ENCODE measurements at regions not wholly inside any gene's neighbourhood (a gene's known extent, or its start where the extent isn't known, plus 50 kb on each side); places are given as distances from the start of the nearest gene placed in this dataset.
"Not testable (repeated sequence)": the region's sequence is repeated elsewhere in the genome, so short reads cannot be mapped to it uniquely, and the experiment has no call there.

DNA sequence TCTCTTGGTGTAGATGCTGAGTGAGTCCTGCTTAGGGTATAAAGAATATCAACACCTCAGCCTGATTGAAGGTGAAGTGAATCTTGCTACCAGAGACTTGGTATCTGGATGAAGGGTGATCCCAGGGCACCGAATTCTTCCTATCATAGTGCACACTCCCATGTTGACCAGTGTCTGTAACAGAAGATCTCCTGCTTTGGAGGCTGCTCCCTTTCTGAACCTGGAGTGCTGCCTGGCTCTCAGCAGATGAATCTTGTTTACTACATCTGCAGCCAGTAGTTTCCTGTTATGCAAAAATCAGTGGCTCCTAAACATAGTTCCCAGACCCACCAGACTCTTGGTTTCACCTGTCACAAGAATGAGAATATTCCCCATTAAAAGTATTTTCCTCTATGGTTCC is 191.7 kb upstream of the GK2 start:
- Histone ChIP-seq H3K4me1 (no peaks in the 10 kb centered on the region), H3K4me3 (no peak overlapping the region), H3K36me3 (no peaks in the 10 kb centered on the region), H3K9me3 (no peaks in the 10 kb centered on the region), H3K27ac (no peak overlapping the region), H3K27me3 (no peaks in the 10 kb centered on the region)
- TF ChIP-seq POLR2A (IDR thresholded peaks at IDR 0.05) (no peak), EP300 (IDR thresholded peaks at IDR 0.05) (no peak), POLR2AphosphoS5 (IDR thresholded peaks at IDR 0.05) (no peak)
- TF ChIP-seq, protein P1, sequence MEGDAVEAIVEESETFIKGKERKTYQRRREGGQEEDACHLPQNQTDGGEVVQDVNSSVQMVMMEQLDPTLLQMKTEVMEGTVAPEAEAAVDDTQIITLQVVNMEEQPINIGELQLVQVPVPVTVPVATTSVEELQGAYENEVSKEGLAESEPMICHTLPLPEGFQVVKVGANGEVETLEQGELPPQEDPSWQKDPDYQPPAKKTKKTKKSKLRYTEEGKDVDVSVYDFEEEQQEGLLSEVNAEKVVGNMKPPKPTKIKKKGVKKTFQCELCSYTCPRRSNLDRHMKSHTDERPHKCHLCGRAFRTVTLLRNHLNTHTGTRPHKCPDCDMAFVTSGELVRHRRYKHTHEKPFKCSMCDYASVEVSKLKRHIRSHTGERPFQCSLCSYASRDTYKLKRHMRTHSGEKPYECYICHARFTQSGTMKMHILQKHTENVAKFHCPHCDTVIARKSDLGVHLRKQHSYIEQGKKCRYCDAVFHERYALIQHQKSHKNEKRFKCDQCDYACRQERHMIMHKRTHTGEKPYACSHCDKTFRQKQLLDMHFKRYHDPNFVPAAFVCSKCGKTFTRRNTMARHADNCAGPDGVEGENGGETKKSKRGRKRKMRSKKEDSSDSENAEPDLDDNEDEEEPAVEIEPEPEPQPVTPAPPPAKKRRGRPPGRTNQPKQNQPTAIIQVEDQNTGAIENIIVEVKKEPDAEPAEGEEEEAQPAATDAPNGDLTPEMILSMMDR (IDR thresholded peaks at IDR 0.05) = no peak
- whole genome bisulfite sequencing, 2 donors = 86 to 100% methylated on average over 1 of the region's 1 CpG
- DNase-seq (no peak), ATAC-seq (ENCODE audit: low FRiP score in 2 of 2) (no peak)

DNA sequence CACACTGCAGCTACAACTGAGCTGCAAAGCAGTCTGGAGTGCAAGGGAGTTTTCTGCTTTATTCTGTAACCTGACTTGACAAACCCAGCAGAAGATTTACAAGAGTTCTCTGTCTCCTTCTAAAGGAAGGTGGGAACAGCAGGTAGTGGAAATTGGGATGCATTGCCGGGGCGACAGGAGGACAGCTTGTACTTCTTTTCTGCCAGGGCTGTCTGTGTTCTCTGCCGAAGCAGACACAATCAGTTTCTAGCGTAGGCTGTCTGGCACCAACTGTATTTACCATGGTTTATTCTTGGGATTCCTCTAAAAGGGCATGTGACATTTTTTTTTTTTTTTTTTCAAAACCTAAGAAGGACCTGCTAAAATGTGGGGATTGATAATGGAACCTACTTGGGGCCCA is 190.8 kb upstream of the GK2 start:
- no peak for DNase-seq
- 73 to 75% methylated on average over 4 of the region's 4 CpGs for WGBS, 2 donors
- no peak for ATAC-seq (ENCODE audit: low FRiP score in 2 of 2)

DNA sequence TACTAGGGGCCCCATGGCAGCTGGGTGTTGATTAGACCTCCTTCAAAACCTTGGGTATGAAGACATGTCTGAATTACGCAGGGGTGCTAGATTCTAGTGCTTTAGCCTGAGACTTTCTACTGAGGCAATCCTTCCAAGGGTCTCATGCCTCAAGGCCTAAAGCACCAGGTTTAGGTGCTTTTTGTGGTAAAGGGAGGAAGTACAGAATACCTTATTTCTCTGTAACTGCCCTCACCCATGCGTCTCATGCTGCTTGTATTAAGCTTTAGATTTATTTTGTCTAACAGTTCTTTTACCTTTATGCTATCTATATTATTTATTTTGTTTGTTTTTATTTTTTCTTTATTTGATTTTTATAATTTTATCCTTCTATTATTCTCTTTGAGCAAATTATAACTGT is 190.2 kb upstream of the GK2 start:
- no peak overlapping the region for H3K27ac ChIP-seq
- H3K9me3 ChIP-seq = no peaks in the 10 kb centered on the region
- ATAC-seq (ENCODE audit: low FRiP score in 2 of 2) (no peak), DNase-seq (no peak)
- H3K27me3 ChIP-seq = no peaks in the 10 kb centered on the region
- H3K4me3 ChIP-seq = no peak overlapping the region
- 90 to 93% methylated on average over 2 of the region's 2 CpGs for WGBS, 2 donors
- no peaks in the 10 kb centered on the region for H3K36me3 ChIP-seq
- H3K4me1 ChIP-seq = no peaks in the 10 kb centered on the region
- TF ChIP-seq EP300 (IDR thresholded peaks at IDR 0.05) (no peak), POLR2A (IDR thresholded peaks at IDR 0.05) (no peak), POLR2AphosphoS5 (IDR thresholded peaks at IDR 0.05) (no peak)
- TF ChIP-seq, protein P1 (IDR thresholded peaks at IDR 0.05) = no peak

More for the DNA sequence above, 190.8 kb upstream of the GK2 start:
- Histone ChIP-seq H3K27ac (no peak overlapping the region), H3K4me3 (no peak overlapping the region), H3K4me1 (no peaks in the 10 kb centered on the region), H3K27me3 (no peaks in the 10 kb centered on the region), H3K36me3 (no peaks in the 10 kb centered on the region), H3K9me3 (no peaks in the 10 kb centered on the region)
- TF ChIP-seq, protein P1 (IDR thresholded peaks at IDR 0.05) = no peak
- no peak for TF ChIP-seq POLR2A (IDR thresholded peaks at IDR 0.05)
- no peak for TF ChIP-seq POLR2AphosphoS5 (IDR thresholded peaks at IDR 0.05)
- TF ChIP-seq EP300 (IDR thresholded peaks at IDR 0.05) = no peak

DNA sequence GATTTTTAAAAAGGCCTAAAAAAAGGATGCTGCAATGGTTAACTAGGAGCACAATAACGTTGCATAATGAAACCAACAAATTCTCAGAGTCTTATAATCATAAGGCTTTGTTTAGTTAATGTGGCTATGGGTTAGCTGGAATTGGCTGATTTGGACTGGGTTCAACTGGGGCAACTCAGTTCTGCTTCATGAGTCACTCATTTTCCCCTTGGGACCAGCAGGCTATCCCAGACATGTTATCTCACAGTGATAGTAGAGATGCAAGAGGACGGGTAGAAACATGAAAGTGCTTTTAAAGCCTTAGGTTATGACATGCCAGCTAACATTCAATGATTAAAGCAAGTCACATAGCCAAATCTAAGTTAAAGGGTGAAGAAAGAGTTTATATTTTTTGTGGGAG is 189.2 kb upstream of the GK2 start:
- ATAC-seq (ENCODE audit: low FRiP score in 2 of 2) = no peak
- H3K27me3 ChIP-seq = no peaks in the 10 kb centered on the region
- no peaks in the 10 kb centered on the region for H3K9me3 ChIP-seq
- no peak overlapping the region for H3K4me3 ChIP-seq
- no peak for TF ChIP-seq EP300 (IDR thresholded peaks at IDR 0.05)
- TF ChIP-seq POLR2AphosphoS5 (IDR thresholded peaks at IDR 0.05) = no peak
- TF ChIP-seq, protein P1 (IDR thresholded peaks at IDR 0.05) = no peak
- TF ChIP-seq POLR2A (IDR thresholded peaks at IDR 0.05) = no peak
- H3K36me3 ChIP-seq = no peaks in the 10 kb centered on the region
- 67 to 72% methylated on average over 2 of the region's 2 CpGs for WGBS, 2 donors
- H3K27ac ChIP-seq = no peak overlapping the region
- no peak for DNase-seq
- H3K4me1 ChIP-seq = no peaks in the 10 kb centered on the region

DNA sequence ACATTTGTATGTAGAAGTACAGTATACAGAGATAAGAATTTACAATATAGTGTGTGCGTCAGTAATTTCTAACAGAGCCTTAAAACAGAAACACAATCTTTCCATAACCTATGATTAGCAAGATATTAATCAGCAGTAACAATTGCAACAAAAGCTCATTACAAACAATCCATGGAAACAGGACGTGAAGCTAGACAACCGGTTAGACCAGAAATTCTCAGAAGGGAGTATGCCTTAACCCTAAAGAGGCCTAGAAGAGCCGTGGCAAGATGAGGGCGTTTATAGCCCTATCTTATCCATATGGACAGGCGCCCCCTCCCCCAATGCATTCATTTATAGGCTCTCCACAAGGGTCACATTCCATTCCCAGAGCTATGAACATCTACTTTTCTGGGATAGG is 184.2 kb upstream of the GK2 start:
- H3K4me1 ChIP-seq; H3K27me3 ChIP-seq; H3K4me3 ChIP-seq; H3K27ac ChIP-seq; ATAC-seq (ENCODE audit: low FRiP score in 2 of 2); H3K9me3 ChIP-seq; H3K36me3 ChIP-seq; DNase-seq: not testable (repeated sequence)
- WGBS, 2 donors = 54 to 70% methylated on average over 6 of the region's 6 CpGs

Data from upper lobe of left lung (tissue), 6 donors.